Endothelial cell (in vitro differentiated cells): ENCODE measurements at regions not wholly inside any gene's neighbourhood (a gene's known extent, or its start where the extent isn't known, plus 50 kb on each side); places are given as distances from the start of the nearest gene placed in this dataset.

Source experiments
- DNase-seq: peaks from one replicate; pipeline ENCODE4 v3.0.0; 2021; ENCODE audit warnings: low spot score
- H3K27ac Mint-ChIP-seq: one replicate; pipeline ENCODE4 v1.8.0; 2021; ENCODE audit warnings: mixed read lengths, inconsistent platforms; ENCODE audit not compliant: unreplicated experiment
- H3K27me3 Mint-ChIP-seq: one replicate; pipeline ENCODE4 v1.8.0; 2021; ENCODE audit warnings: mild to moderate bottlenecking, moderate library complexity, mixed read lengths, inconsistent platforms; ENCODE audit not compliant: unreplicated experiment
- H3K36me3 Mint-ChIP-seq: one replicate; pipeline ENCODE4 v1.8.0; 2021; ENCODE audit warnings: mild to moderate bottlenecking, low read depth, mixed read lengths, inconsistent platforms; ENCODE audit not compliant: unreplicated experiment
- H3K4me1 Mint-ChIP-seq: one replicate; pipeline ENCODE4 v1.8.0; 2021; ENCODE audit warnings: mild to moderate bottlenecking, mixed read lengths, inconsistent platforms; ENCODE audit not compliant: unreplicated experiment
- H3K4me3 Mint-ChIP-seq: one replicate; pipeline ENCODE4 v1.8.0; 2021; ENCODE audit warnings: mild to moderate bottlenecking, mixed read lengths, inconsistent platforms; ENCODE audit not compliant: unreplicated experiment
- H3K9me3 Mint-ChIP-seq: one replicate; pipeline ENCODE4 v1.8.0; 2021; ENCODE audit warnings: mixed read lengths, inconsistent platforms; ENCODE audit not compliant: unreplicated experiment
- CTCF ChIP-seq: fragments of 200-600 bp; sonication (generic); IDR thresholded peaks from one replicate; pipeline ENCODE4 v1.5.0; 2021; ENCODE audit warnings: antibody characterized with exemption; ENCODE audit not compliant: unreplicated experiment

DNA sequence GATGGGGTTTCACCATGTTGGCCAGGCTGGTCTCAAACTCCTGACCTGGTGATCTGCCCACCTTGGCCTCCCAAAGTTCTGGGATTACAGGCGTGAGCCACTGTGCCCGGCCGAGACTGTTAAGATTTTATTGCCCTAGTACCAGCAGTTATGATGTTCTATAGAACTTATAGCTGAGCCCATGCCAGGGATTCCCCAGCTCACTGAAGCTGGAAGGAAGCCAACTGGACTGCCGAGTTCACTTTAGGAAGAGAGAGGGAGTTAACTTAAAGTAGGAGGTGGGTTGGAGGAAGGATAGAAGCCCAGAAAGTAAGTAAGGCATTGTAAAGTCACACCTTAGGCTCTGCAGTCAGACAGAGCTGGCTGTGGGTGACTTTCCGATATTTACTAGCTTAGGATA is 101.1 kb upstream of the BOC start:
- Mint-ChIP-seq H3K4me3 (no peak overlapping the region), H3K27me3 (peaks cover 2% of the 10 kb centered on the region), H3K4me1 (no peaks in the 10 kb centered on the region), H3K9me3 (no peaks in the 10 kb centered on the region), H3K27ac (no peak overlapping the region), H3K36me3 (no peaks in the 10 kb centered on the region)
- no peak for TF ChIP-seq CTCF
- no peak for DNase-seq

DNA sequence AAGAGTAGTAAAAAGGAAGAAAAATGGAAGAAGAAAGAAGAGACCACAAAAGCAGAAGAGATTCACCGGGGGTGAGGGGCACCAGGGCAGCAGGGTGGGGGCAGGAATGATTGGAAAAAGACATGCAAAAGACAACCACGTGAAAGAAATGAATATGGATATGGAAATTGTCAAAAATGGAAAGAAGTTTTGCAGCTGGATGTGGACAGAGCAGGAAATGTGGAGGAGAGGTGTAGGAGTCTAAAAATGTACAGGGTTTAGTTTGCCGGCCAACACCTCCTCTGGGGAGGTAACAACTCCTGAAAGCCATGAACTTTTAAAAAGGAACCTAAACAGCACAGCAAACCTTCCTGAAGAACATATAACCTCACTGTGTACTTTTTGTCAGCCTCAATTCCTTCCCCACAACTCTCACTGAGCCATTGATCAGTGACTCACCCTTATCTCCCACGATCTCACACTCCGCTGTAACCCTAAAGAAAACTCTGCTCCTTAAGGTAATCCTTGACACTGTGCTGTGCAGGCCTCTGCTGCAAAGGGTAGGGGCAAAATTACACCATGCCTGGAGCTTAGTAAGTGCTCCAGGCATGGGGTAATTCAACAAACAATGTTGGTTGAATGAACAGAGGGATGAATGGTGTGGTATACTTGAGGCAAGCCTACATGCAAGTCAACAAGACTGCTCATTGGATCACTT is 100.2 kb upstream of the BOC start:
- no peaks in the 10 kb centered on the region for H3K27me3 Mint-ChIP-seq
- H3K4me1 Mint-ChIP-seq: no peaks in the 10 kb centered on the region

DNA sequence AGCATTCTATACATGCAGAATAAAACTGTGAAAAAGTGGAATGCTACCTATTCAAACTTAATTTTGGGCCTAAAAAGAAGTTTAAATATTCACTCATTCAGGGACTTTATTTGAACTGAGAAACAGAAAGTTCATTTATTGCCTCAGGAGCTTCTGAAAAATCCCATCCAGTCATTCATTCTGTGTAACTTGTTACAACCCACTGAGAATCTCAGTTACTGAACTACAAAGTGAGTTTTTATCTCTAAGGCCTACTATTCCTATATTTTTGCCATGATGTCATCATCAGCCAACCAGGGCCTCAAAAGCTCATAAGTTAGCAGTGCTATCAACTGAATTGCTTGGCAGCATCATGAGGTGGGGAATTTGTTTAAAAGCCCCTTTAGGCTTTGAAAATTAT is 98.0 kb upstream of the BOC start:
- H3K36me3 Mint-ChIP-seq: no peaks in the 10 kb centered on the region
- H3K4me1 Mint-ChIP-seq: no peaks in the 10 kb centered on the region
- TF ChIP-seq CTCF: no peak
- no peak overlapping the region for H3K4me3 Mint-ChIP-seq
- H3K27ac Mint-ChIP-seq: no peak overlapping the region
- no peaks in the 10 kb centered on the region for H3K27me3 Mint-ChIP-seq
- H3K9me3 Mint-ChIP-seq: no peaks in the 10 kb centered on the region
- DNase-seq: no peak

More for the DNA sequence above, 100.2 kb upstream of the BOC start:
- H3K27ac Mint-ChIP-seq: no peak overlapping the region
- H3K4me3 Mint-ChIP-seq: no peak overlapping the region
- H3K9me3 Mint-ChIP-seq: no peaks in the 10 kb centered on the region
- no peaks in the 10 kb centered on the region for H3K36me3 Mint-ChIP-seq
- TF ChIP-seq CTCF: no peak
- DNase-seq: no peak

DNA sequence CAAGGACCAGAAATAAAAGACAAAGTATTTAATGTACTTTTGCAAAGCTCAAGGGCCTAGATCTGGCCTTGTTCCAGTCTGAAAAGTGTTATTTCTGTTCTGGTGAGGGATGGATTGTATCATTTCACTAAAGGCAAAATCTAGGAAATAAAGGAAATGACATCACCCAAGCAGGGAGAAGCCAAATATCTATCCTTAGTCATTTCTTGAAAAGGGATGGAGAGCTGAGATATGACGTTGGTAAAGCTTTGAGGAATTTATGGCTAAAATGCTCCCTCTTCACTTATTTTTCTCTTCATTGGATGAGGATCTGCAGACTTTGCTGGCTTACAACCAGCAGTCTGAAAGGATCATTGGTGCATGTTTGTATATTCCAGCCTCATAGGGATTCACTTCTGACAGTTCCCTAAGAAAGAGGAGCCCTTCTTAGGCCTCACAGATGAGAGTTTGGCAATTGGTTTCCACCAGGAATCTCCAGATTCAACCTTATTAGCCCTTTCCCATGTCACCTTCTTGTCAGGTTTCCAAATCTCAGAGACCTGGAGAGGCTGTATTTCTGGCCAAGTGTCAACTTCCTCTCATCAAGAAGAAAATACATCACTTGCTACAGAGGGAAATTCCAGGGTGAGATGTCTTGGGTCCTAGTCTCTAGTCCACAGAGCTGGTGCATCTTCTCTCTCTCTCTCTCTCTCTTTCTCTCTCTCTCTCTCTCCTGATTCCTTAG is 93.7 kb upstream of the BOC start:
- Mint-ChIP-seq H3K27ac (no peak overlapping the region), H3K4me3 (no peak overlapping the region), H3K36me3 (no peaks in the 10 kb centered on the region), H3K27me3 (peaks cover 3% of the 10 kb centered on the region), H3K4me1 (no peaks in the 10 kb centered on the region), H3K9me3 (no peaks in the 10 kb centered on the region)
- no peak for TF ChIP-seq CTCF
- no peak for DNase-seq

GRCh38 chr3:113118336-113118735 is 93.0 kb upstream of the BOC start:
- H3K9me3 Mint-ChIP-seq: no peaks in the 10 kb centered on the region

More at GRCh38 chr3:113118336-113118735, 93.0 kb upstream of the BOC start:
- no peaks in the 10 kb centered on the region for H3K36me3 Mint-ChIP-seq
- H3K4me1 Mint-ChIP-seq: no peaks in the 10 kb centered on the region
- peaks cover 3% of the 10 kb centered on the region for H3K27me3 Mint-ChIP-seq
- no peak for TF ChIP-seq CTCF
- no peak overlapping the region for H3K27ac Mint-ChIP-seq
- no peak for DNase-seq
- H3K4me3 Mint-ChIP-seq: no peak overlapping the region
